Calu3 (cell line): ENCODE measurements at regions not wholly inside any gene's neighbourhood (a gene's known extent, or its start where the extent isn't known, plus 50 kb on each side); places are given as distances from the start of the nearest gene placed in this dataset.

Experiments
- BruUV-seq: library from RNA; stranded (reverse); fragments of 400-500 nt; replicated peaks from 2 replicates; lab custom pipeline; 2021; lab: Mats Ljungman, UMichigan
- CTCF ChIA-PET: fragments of 300-600 bp; sonication (Branson Sonifier 250); formaldehyde crosslinking; loops from one replicate; lab custom pipeline; 2022; ENCODE audit warnings: antibody characterized with exemption; lab: Charles Lee
- DNase-seq: peaks from one replicate; pipeline ENCODE4 v3.0.0; 2022
- H3K27ac Mint-ChIP-seq: one replicate; pipeline ENCODE4 v1.8.0; 2022; ENCODE audit warnings: mixed read lengths; ENCODE audit not compliant: unreplicated experiment
- H3K27me3 Mint-ChIP-seq: one replicate; pipeline ENCODE4 v1.8.0; 2022; ENCODE audit warnings: mixed read lengths; ENCODE audit not compliant: unreplicated experiment
- H3K36me3 Mint-ChIP-seq: one replicate; pipeline ENCODE4 v1.8.0; 2022; ENCODE audit warnings: mild to moderate bottlenecking, moderate library complexity, mixed read lengths; ENCODE audit not compliant: insufficient read depth, unreplicated experiment
- H3K4me1 Mint-ChIP-seq: one replicate; pipeline ENCODE4 v1.8.0; 2022; ENCODE audit warnings: mild to moderate bottlenecking, low read depth, mixed read lengths; ENCODE audit not compliant: unreplicated experiment
- H3K4me3 Mint-ChIP-seq: one replicate; pipeline ENCODE4 v1.8.0; 2022; ENCODE audit warnings: mild to moderate bottlenecking, low read depth, moderate library complexity, mixed read lengths; ENCODE audit not compliant: unreplicated experiment
- H3K9me3 Mint-ChIP-seq: one replicate; pipeline ENCODE4 v1.8.0; 2022; ENCODE audit warnings: low read depth, mixed read lengths; ENCODE audit not compliant: unreplicated experiment
- intact Hi-C: fragments of 100-400 bp; cut with micrococcal nuclease; formaldehyde crosslinking; loops from one replicate; pipeline ENCODE4 v1.10.0; 2022; ENCODE audit not compliant: unreplicated experiment
- TF ChIP-seq, protein P1 (sequence below): fragments of 200-600 bp; IDR thresholded peaks from one replicate; pipeline ENCODE4 v1.8.0; 2022; ENCODE audit warnings: antibody characterized with exemption; ENCODE audit not compliant: unreplicated experiment

DNA sequence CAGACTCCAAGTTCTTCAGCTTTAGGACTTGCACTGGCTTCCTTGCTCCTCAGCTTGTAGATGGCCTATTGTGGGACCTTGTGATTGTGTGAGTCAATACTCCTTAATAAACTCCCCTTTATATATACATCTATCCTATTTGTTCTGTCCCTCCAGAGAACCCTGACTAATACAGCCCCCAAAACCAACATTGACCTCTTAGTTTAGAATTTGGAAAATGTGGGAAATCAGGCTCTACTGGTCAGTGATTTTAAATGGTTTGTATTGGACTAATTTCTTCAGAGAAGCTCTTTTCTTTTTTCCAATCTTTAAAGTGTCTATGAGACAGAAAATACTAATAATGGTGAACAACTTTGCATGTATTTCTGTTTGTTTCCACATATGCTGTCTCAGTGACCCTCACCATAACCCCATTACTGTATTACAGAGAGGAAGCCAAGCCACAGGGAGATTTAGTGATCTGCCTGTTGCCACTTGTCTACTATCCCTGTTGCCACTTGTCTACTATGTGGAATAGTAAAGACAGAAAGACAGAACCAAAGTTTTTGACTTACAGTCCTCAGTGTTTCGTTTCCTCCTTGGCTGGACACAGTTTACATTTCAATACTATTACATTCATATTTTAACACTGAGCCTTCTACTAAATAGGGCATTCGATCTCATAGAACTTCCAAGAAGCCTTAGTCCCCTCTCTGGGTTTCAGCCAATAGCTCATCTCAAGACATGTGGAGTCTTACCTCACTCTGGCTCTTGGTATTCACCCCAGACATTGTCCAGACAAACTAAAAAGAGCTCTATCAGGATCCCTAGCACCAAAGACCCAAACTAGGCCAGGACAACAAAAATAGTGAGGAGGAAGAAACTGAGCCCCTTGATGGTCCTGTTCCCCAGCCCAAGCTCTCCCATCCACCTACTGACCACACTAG, 121.0 kb downstream of the AKR1D1 start:
- no peaks in the 10 kb centered on the region for H3K27me3 Mint-ChIP-seq
- CTCF ChIA-PET = no interaction called here
- TF ChIP-seq, protein P1, sequence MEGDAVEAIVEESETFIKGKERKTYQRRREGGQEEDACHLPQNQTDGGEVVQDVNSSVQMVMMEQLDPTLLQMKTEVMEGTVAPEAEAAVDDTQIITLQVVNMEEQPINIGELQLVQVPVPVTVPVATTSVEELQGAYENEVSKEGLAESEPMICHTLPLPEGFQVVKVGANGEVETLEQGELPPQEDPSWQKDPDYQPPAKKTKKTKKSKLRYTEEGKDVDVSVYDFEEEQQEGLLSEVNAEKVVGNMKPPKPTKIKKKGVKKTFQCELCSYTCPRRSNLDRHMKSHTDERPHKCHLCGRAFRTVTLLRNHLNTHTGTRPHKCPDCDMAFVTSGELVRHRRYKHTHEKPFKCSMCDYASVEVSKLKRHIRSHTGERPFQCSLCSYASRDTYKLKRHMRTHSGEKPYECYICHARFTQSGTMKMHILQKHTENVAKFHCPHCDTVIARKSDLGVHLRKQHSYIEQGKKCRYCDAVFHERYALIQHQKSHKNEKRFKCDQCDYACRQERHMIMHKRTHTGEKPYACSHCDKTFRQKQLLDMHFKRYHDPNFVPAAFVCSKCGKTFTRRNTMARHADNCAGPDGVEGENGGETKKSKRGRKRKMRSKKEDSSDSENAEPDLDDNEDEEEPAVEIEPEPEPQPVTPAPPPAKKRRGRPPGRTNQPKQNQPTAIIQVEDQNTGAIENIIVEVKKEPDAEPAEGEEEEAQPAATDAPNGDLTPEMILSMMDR = no peak
- H3K4me3 Mint-ChIP-seq = no peak overlapping the region
- no peak for DNase-seq
- H3K36me3 Mint-ChIP-seq = no peaks in the 10 kb centered on the region
- peaks cover 15% of the 10 kb centered on the region for H3K4me1 Mint-ChIP-seq
- no TSS peak for BruUV-seq
- H3K9me3 Mint-ChIP-seq = peaks cover 3% of the 10 kb centered on the region
- intact Hi-C loops = no loop called here
- H3K27ac Mint-ChIP-seq = no peak overlapping the region

DNA sequence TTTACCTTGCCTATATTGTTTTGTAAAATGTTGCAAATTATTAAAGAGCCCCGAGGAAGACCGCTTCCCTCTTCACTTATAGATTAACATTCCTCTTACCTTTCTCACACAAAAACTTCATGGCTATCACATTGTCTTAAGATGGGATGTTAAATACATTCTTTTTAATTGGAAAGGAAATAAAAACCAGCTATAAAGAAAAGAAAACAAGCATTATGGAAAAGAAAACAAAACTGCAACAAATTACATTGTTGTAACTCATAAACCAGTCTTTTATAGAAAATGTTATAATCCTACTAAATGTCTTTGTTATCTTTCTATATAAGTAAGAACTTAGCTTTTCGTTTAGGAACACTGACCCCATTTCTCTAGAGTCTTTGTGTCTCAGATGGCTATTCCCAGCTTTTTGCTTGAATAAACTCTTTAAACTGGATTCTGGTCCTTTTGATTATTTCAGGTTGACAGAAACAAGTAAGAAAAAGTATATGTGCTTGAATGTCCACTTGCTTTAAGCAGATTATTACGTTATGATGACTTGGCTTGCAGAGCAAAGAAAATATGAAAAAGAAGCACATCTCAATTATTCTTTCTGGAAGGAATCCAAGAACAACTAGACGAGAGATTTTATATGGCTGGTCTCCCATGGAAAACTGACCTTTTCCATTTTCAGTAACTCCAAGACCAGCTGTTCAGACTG, 128.2 kb downstream of the AKR1D1 start:
- H3K4me1 Mint-ChIP-seq = no peaks in the 10 kb centered on the region
- H3K36me3 Mint-ChIP-seq = no peaks in the 10 kb centered on the region
- CTCF ChIA-PET = no interaction called here
- DNase-seq = no peak
- no peak overlapping the region for H3K4me3 Mint-ChIP-seq
- no peaks in the 10 kb centered on the region for H3K27me3 Mint-ChIP-seq
- BruUV-seq = no TSS peak
- intact Hi-C loops = no loop called here
- TF ChIP-seq, protein P1 = no peak
- H3K27ac Mint-ChIP-seq = no peak overlapping the region
- peaks cover 2% of the 10 kb centered on the region for H3K9me3 Mint-ChIP-seq

DNA sequence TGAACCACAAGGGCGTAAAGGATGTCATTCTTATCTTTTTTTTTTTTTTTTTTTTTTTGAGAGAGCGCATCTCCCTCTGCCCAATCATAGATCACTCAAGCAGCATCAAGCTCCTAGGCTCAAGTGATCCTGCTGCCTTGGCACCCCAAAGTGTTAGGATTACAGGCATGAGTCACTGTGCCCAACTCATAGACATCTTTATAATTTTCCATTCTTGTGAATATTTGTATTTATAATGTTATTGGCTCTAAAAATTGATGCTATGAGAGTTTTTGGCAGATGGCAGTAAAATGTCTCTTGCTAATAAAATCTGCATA, 128.7 kb downstream of the AKR1D1 start:
- no TSS peak for BruUV-seq
- no peaks in the 10 kb centered on the region for H3K27me3 Mint-ChIP-seq

DNA sequence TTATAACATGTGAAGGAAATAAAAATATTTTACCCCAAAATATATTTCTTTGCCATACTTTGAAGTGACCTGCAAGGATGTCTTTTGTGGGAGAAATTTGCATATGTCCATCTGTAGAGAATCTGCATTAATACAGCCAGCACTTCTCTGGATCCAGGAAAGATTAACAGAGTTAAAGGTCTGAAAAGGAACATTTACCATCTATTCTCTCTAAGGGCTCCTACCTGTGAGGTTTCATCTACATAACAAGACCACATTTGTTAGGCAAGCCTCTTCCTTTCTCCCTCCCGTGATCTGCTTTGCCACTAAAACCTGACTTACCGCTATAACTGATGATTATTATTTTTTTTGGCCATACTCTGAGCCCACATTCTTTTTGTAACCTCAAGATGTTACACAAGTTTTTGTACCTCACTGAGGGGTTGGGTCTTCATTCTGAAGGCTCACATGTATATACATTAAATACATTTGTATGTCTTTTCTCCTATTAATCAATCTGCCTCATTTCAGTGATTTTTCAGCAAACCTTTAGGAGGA, 129.4 kb downstream of the AKR1D1 start:
- no peak for DNase-seq
- Mint-ChIP-seq H3K27me3 (no peaks in the 10 kb centered on the region), H3K36me3 (no peaks in the 10 kb centered on the region), H3K27ac (no peak overlapping the region), H3K4me3 (no peak overlapping the region), H3K4me1 (no peaks in the 10 kb centered on the region), H3K9me3 (peaks cover 2% of the 10 kb centered on the region)
- no TSS peak for BruUV-seq
- TF ChIP-seq, protein P1 = no peak
- intact Hi-C loops = no loop called here
- CTCF ChIA-PET = no interaction called here

More for the DNA sequence above, 128.7 kb downstream of the AKR1D1 start:
- Mint-ChIP-seq H3K4me3 (no peak overlapping the region), H3K4me1 (no peaks in the 10 kb centered on the region), H3K27ac (no peak overlapping the region), H3K9me3 (peaks cover 2% of the 10 kb centered on the region), H3K36me3 (no peaks in the 10 kb centered on the region)
- CTCF ChIA-PET = no interaction called here
- intact Hi-C loops = no loop called here
- DNase-seq = no peak
- TF ChIP-seq, protein P1 = no peak
